ENCODE measurements at regions not wholly inside any gene's neighbourhood (a gene's known extent, or its start where the extent isn't known, plus 50 kb on each side); places are given as distances from the start of the nearest gene placed in this dataset.

DNA sequence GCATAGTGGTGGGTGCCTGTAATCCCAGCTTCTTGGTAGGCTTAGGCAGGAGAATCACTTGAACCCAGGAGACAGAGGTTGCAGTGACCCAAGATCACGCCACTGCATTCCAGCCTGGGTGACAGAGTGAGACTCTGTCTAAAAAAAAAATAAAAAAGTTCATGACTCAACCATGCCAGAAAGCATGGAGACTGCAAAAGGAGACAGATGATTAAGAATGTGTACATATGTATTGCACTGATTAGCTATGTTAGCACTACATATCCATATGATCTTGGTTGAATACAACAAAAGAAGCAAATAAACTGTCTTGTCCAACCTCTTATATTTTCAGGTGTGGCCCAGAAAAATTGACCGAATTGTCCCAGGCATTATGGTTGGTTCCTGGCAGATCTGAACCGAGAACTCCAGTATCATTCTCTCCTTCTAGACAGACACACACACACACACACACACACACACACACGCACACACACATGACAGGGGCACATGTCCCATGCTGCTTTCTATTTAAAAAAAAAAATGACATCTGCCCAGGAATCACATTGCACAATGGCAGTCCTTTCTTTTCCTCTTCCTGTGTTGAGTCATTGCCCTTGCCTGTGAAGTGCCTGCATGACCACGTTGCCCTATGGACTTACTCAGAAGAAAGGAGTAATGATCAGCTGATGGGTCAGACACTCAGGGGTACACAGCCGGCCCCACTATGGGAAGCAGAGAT, 65.6 kb downstream of the MYCN start:
- no peak for ATAC-seq (ENCODE audit: low read depth)
- POLR2A ChIA-PET: no interaction called here
- Mint-ChIP-seq H3K4me1 (no peaks in the 10 kb centered on the region), H3K36me3 (ENCODE audit: low read depth) (no peaks in the 10 kb centered on the region), H3K27me3 (peaks cover 6% of the 10 kb centered on the region), H3K27ac (no peak overlapping the region), H3K9me3 (no peaks in the 10 kb centered on the region), H3K4me3 (no peak overlapping the region)
- no peak for TF ChIP-seq CTCF (IDR thresholded peaks at IDR 0.05)
- intact Hi-C loops (cut with micrococcal nuclease): no loop called here
- CTCF ChIA-PET: no interaction called here
- no peak for DNase-seq

DNA sequence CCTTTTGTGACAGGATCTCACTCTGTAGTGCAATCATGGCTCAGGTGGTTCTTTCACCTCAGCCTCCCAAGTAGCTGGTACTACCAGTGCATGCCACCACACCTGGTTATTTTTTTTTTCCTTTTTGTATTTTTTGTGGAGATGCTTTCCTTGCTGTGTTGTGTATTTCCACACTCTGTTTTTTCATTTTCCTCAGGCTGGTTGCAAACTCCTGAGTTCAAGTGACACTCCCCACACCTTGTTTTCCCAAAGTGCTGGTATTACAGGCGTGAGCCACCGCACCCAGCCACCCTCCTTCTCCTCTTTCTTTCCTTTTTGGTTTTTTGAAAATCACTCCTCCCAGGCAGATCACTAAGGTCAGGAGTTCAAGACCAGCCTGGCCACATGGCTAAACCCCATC, 65.0 kb downstream of the MYCN start:
- POLR2A ChIA-PET: no interaction called here
- no peak overlapping the region for H3K27ac Mint-ChIP-seq
- intact Hi-C loops (cut with micrococcal nuclease): no loop called here
- ATAC-seq (ENCODE audit: low read depth) (no peak), DNase-seq (no peak)
- H3K36me3 Mint-ChIP-seq (ENCODE audit: low read depth): no peaks in the 10 kb centered on the region
- H3K4me3 Mint-ChIP-seq: no peak overlapping the region
- CTCF ChIA-PET: no interaction called here
- H3K4me1 Mint-ChIP-seq: no peaks in the 10 kb centered on the region
- H3K9me3 Mint-ChIP-seq: no peaks in the 10 kb centered on the region
- TF ChIP-seq CTCF (IDR thresholded peaks at IDR 0.05): no peak
- peaks cover 8% of the 10 kb centered on the region for H3K27me3 Mint-ChIP-seq

DNA sequence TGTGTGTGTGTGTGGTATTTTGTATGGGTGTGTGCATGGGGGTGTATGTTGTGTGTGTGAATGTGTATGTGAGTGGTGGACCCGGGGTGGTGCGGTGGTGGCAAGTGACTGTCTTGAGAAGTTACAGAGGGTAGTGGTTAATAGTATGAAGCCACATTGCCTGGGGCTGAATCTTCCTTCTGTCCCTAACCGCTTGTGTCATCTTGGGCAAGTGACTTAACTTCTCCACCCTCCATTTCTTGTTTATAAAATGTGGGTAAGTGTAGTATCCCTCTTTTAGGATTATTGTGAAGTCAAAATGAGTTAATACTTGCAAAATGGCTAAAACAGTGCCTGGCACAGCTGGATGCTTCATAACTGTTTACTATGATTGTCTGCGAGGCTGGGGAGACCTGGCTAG, 63.5 kb downstream of the MYCN start:
- Mint-ChIP-seq H3K27ac (no peak overlapping the region), H3K4me3 (no peak overlapping the region), H3K27me3 (peaks cover 10% of the 10 kb centered on the region), H3K4me1 (no peaks in the 10 kb centered on the region), H3K36me3 (ENCODE audit: low read depth) (no peaks in the 10 kb centered on the region), H3K9me3 (no peaks in the 10 kb centered on the region)
- DNase-seq (no peak), ATAC-seq (ENCODE audit: low read depth) (no peak)
- intact Hi-C loops (cut with micrococcal nuclease): no loop called here
- POLR2A ChIA-PET: no interaction called here
- no peak for TF ChIP-seq CTCF (IDR thresholded peaks at IDR 0.05)
- CTCF ChIA-PET: no interaction called here

- H3K9me3 Mint-ChIP-seq: no peaks in the 10 kb centered on the region
- no peak overlapping the region for H3K4me3 Mint-ChIP-seq
- ChIA-PET CTCF (no interaction called here), POLR2A (no interaction called here)
- no peaks in the 10 kb centered on the region for H3K4me1 Mint-ChIP-seq
- peaks cover 10% of the 10 kb centered on the region for H3K27me3 Mint-ChIP-seq
- H3K27ac Mint-ChIP-seq: no peak overlapping the region
- no peaks in the 10 kb centered on the region for H3K36me3 Mint-ChIP-seq (ENCODE audit: low read depth)
- ATAC-seq (ENCODE audit: low read depth) (no peak), DNase-seq (no peak)
- intact Hi-C loops (cut with micrococcal nuclease): no loop called here
- TF ChIP-seq CTCF (IDR thresholded peaks at IDR 0.05): no peak
These were observed 62.8 kb downstream of the MYCN start for GRCh38 chr2:16003152-16003551.

GRCh38 chr2:16002575-16002974, 62.2 kb downstream of the MYCN start:
- ATAC-seq (ENCODE audit: low read depth): no peak
- Mint-ChIP-seq H3K27ac (no peak overlapping the region), H3K4me3 (no peak overlapping the region), H3K9me3 (no peaks in the 10 kb centered on the region), H3K4me1 (no peaks in the 10 kb centered on the region), H3K36me3 (ENCODE audit: low read depth) (no peaks in the 10 kb centered on the region), H3K27me3 (peaks cover 11% of the 10 kb centered on the region)
- POLR2A ChIA-PET: no interaction called here
- intact Hi-C loops (cut with micrococcal nuclease): no loop called here
- DNase-seq: no peak
- CTCF ChIA-PET: no interaction called here
- TF ChIP-seq CTCF (IDR thresholded peaks at IDR 0.05): no peak

Data from activated B cell treated with CpG ODN at 0.5 μM for 24 hours (primary cell).